Gastrocnemius medialis (tissue), 4 donors: ENCODE measurements at regions not wholly inside any gene's neighbourhood (a gene's known extent, or its start where the extent isn't known, plus 50 kb on each side); places are given as distances from the start of the nearest gene placed in this dataset.

ENCODE experiments used
- POLR2A ChIP-seq, 2 donors: fragments of 450-650 bp; IDR thresholded peaks; one replicate each; pipeline ENCODE4 v1.6.1; 2017; ENCODE audit warnings: antibody characterized with exemption in 2 of 2, mild to moderate bottlenecking in 2 of 2, moderate library complexity in 2 of 2
- TF ChIP-seq, protein P1 (sequence below), 5 experiments: fragments of 450-650 bp in 3 of 5; fragments of 200-600 bp in 2 of 5; sonication (generic) in 2 of 5; IDR thresholded peaks in 4 of 5; conservative IDR thresholded peaks in 1 of 5; 1 replicate in 4 of 5; 2 replicates in 1 of 5; pipeline ENCODE4 v1.5.1; 2016 to 2019; ENCODE audit warnings: antibody characterized with exemption in 5 of 5, mild to moderate bottlenecking in 3 of 5, moderate library complexity in 3 of 5

DNA sequence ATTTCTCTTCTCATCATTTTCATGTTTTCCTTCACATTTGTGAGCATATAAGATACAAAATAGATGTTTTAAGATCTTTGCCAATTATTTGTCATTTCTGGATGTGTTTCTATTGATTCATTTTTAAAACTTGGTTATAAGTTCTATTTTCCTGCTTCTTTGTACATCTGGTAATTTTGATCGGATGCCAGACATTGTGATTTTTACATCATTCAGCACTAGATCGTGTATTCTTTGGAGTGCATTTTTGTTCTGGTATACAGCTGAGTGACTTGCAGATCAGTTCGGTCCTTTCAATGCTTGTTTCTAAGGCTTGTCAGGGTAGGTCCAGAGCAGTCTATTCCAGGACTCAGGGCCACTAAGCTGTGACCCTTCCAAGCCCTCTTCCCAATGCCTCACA, 198.2 kb downstream of the KLF12 start:
- TF ChIP-seq, protein P1, sequence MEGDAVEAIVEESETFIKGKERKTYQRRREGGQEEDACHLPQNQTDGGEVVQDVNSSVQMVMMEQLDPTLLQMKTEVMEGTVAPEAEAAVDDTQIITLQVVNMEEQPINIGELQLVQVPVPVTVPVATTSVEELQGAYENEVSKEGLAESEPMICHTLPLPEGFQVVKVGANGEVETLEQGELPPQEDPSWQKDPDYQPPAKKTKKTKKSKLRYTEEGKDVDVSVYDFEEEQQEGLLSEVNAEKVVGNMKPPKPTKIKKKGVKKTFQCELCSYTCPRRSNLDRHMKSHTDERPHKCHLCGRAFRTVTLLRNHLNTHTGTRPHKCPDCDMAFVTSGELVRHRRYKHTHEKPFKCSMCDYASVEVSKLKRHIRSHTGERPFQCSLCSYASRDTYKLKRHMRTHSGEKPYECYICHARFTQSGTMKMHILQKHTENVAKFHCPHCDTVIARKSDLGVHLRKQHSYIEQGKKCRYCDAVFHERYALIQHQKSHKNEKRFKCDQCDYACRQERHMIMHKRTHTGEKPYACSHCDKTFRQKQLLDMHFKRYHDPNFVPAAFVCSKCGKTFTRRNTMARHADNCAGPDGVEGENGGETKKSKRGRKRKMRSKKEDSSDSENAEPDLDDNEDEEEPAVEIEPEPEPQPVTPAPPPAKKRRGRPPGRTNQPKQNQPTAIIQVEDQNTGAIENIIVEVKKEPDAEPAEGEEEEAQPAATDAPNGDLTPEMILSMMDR (IDR thresholded peaks at IDR 0.05 in 4 of 5, conservative IDR thresholded peaks at IDR 0.05 in 1 of 5) = no peak
- no peak for TF ChIP-seq POLR2A (IDR thresholded peaks at IDR 0.05)
